Keratinocyte (primary cell): ENCODE measurements at regions not wholly inside any gene's neighbourhood (a gene's known extent, or its start where the extent isn't known, plus 50 kb on each side); places are given as distances from the start of the nearest gene placed in this dataset.

ENCODE experiments used
- DNase-seq: peaks from one replicate; pipeline ENCODE4 v3.0.0-alpha.2; 2011; ENCODE audit warnings: low read depth, missing footprints, low spot score
- FAIRE-seq: peaks from 2 replicates; lab custom pipeline; 2011; peaks lifted over from hg19 to GRCh38; lab: Jason Lieb, UNC
- H2AFZ ChIP-seq: 2 replicates; pipeline ENCODE4 v1.6.0; 2012; ENCODE audit warnings: low read length, control low read depth, inconsistent platforms; ENCODE audit not compliant: control insufficient read depth
- H3K27ac ChIP-seq: 2 replicates; pipeline ENCODE4 v1.5.1; 2011; ENCODE audit warnings: low read length; ENCODE audit not compliant: control insufficient read depth, insufficient read depth
- H3K27me3 ChIP-seq: 3 replicates; pipeline ENCODE4 v1.6.0; 2011; ENCODE audit warnings: low read length; ENCODE audit not compliant: control insufficient read depth, insufficient read depth; ENCODE audit errors: extremely low read depth
- H3K36me3 ChIP-seq, 2 experiments: 2 replicates in 1 of 2; 3 replicates in 1 of 2; pipeline ENCODE4 v1.5.1; 2011; ENCODE audit warnings: low read length in 2 of 2, mild to moderate bottlenecking in 1 of 2; ENCODE audit not compliant: control insufficient read depth in 2 of 2, insufficient read depth in 2 of 2; ENCODE audit errors: extremely low read depth in 1 of 2
- H3K4me1 ChIP-seq: 3 replicates; pipeline ENCODE4 v1.5.1; 2011; ENCODE audit warnings: low read length; ENCODE audit not compliant: control insufficient read depth, insufficient read depth; ENCODE audit errors: extremely low read depth
- H3K4me2 ChIP-seq: 3 replicates; pipeline ENCODE4 v1.6.0; 2011; ENCODE audit warnings: low read depth, low read length; ENCODE audit not compliant: control insufficient read depth, insufficient read depth; ENCODE audit errors: extremely low read depth
- H3K4me3 ChIP-seq, 3 experiments: fragments of 200-600 bp in 1 of 3; sonication (generic) in 1 of 3; 2 replicates in 2 of 3; 3 replicates in 1 of 3; pipeline ENCODE4 v1.5.1; 2011 to 2016; ENCODE audit warnings: low read length in 3 of 3, mild to moderate bottlenecking in 3 of 3, control low read depth in 2 of 3, inconsistent platforms in 1 of 3, low read depth in 1 of 3, mixed read lengths in 1 of 3, mixed run types in 1 of 3, moderate library complexity in 1 of 3; ENCODE audit not compliant: control insufficient read depth in 2 of 3, insufficient read depth in 2 of 3; ENCODE audit errors: extremely low read depth in 1 of 3
- H3K79me2 ChIP-seq: 2 replicates; pipeline ENCODE4 v1.6.0; 2012; ENCODE audit warnings: low read length; ENCODE audit not compliant: control insufficient read depth, insufficient read depth
- H3K9ac ChIP-seq: 3 replicates; pipeline ENCODE4 v1.6.0; 2011; ENCODE audit warnings: low read length; ENCODE audit not compliant: control insufficient read depth, insufficient read depth; ENCODE audit errors: extremely low read depth
- H3K9me1 ChIP-seq: 3 replicates; pipeline ENCODE4 v1.6.0; 2011; ENCODE audit warnings: low read length; ENCODE audit not compliant: control insufficient read depth, insufficient read depth; ENCODE audit errors: extremely low read depth
- H3K9me3 ChIP-seq: 2 replicates; pipeline ENCODE4 v1.5.1; 2012; ENCODE audit warnings: low read depth, low read length; ENCODE audit not compliant: control insufficient read depth
- H4K20me1 ChIP-seq: 3 replicates; pipeline ENCODE4 v1.6.0; 2011; ENCODE audit warnings: low read length; ENCODE audit not compliant: control insufficient read depth, insufficient read depth; ENCODE audit errors: extremely low read depth
- CTCF ChIP-seq, 3 experiments: IDR thresholded peaks in 1 of 3; conservative IDR thresholded peaks in 1 of 3; optimal IDR thresholded peaks in 1 of 3; 2 replicates in 2 of 3; 3 replicates in 1 of 3; pipeline versions ENCODE3 to v1.5.1; 2011; ENCODE audit warnings: low read length in 3 of 3, mild to moderate bottlenecking in 3 of 3, moderate library complexity in 2 of 3, control low read depth in 1 of 3, inconsistent platforms in 1 of 3; ENCODE audit not compliant: insufficient read depth in 2 of 3; ENCODE audit errors: extremely low read depth in 1 of 3
- EZH2 ChIP-seq: IDR thresholded peaks from one replicate; pipeline ENCODE4 v1.6.1; 2012; ENCODE audit warnings: inconsistent platforms, mild to moderate bottlenecking, low read length, moderate library complexity
- dilution Hi-C: fragments of 300-500 bp; cut with MboI; formaldehyde crosslinking; loops from one replicate; pipeline ENCODE4 v1.7.0; 2020; ENCODE audit warnings: low sequenced_read_pairs; ENCODE audit not compliant: extremely low pct_ligation_motif_present

GRCh38 chr6:86859513-86859912 is 77.8 kb upstream of the HTR1E start:
- dilution Hi-C loops = no loop called here
- no peaks in the 10 kb centered on the region for H3K27me3 ChIP-seq
- no peak overlapping the region for H3K27ac ChIP-seq
- no peak overlapping the region for H3K4me2 ChIP-seq
- H2AFZ ChIP-seq = no peak overlapping the region
- no peaks in the 10 kb centered on the region for H3K9me1 ChIP-seq
- no peaks in the 10 kb centered on the region for H4K20me1 ChIP-seq
- TF ChIP-seq EZH2 (no peak), CTCF (optimal IDR thresholded peaks at IDR 0.05 in 1 of 3, IDR thresholded peaks at IDR 0.05 in 1 of 3, conservative IDR thresholded peaks at IDR 0.05 in 1 of 3; ENCODE audit: extremely low read depth in 1 of 3, insufficient read depth in 2 of 3, low read length in 3 of 3) (no peak)
- H3K9me3 ChIP-seq = no peaks in the 10 kb centered on the region
- DNase-seq (no peak), FAIRE-seq (no peak)
- H3K79me2 ChIP-seq = no peaks in the 10 kb centered on the region
- no peaks in the 10 kb centered on the region for H3K36me3 ChIP-seq
- no peak overlapping the region for H3K9ac ChIP-seq
- H3K4me1 ChIP-seq = no peaks in the 10 kb centered on the region
- H3K4me3 ChIP-seq = no peak overlapping the region

GRCh38 chr6:86858970-86859369 is 78.4 kb upstream of the HTR1E start:
- Histone ChIP-seq H3K9ac (no peak overlapping the region), H3K4me2 (no peak overlapping the region), H3K9me3 (no peaks in the 10 kb centered on the region), H3K9me1 (no peaks in the 10 kb centered on the region), H3K4me3 (no peak overlapping the region), H3K79me2 (no peaks in the 10 kb centered on the region), H3K27me3 (no peaks in the 10 kb centered on the region), H2AFZ (no peak overlapping the region), H3K4me1 (no peaks in the 10 kb centered on the region), H3K27ac (no peak overlapping the region), H4K20me1 (no peaks in the 10 kb centered on the region), H3K36me3 (no peaks in the 10 kb centered on the region)
- TF ChIP-seq CTCF (optimal IDR thresholded peaks at IDR 0.05 in 1 of 3, IDR thresholded peaks at IDR 0.05 in 1 of 3, conservative IDR thresholded peaks at IDR 0.05 in 1 of 3; ENCODE audit: extremely low read depth in 1 of 3, insufficient read depth in 2 of 3, low read length in 3 of 3) (no peak), EZH2 (no peak)
- dilution Hi-C loops = no loop called here
- FAIRE-seq (no peak), DNase-seq (no peak)
